ENCODE measurements at regions not wholly inside any gene's neighbourhood (a gene's known extent, or its start where the extent isn't known, plus 50 kb on each side); places are given as distances from the start of the nearest gene placed in this dataset.

GRCh38 chr6:96458771-96459170, 62.8 kb upstream of the UFL1 start:
- POLR2A ChIA-PET, result no interaction called here
- H3K36me3 ChIP-seq (ENCODE audit: control insufficient read depth in 2 of 2, insufficient read depth in 1 of 2, low read length in 2 of 2), result no peaks in the 10 kb centered on the region
- CTCF ChIA-PET, result interaction anchor here (0.6 to 0.8 kb wide), 2 partner anchors 19 to 60 kb away, joined by 3 read pairs; no protein-coding TSS in a partner anchor

More at GRCh38 chr6:96458771-96459170, 62.8 kb upstream of the UFL1 start:
- Histone ChIP-seq H3K4me3 (ENCODE audit: low read depth, low read length) (no peak overlapping the region), H3K9me3 (ENCODE audit: control insufficient read depth, insufficient read depth, low read depth, low read length) (no peaks in the 10 kb centered on the region), H3K27ac (ENCODE audit: extremely low read depth, low read depth, low read length) (no peak overlapping the region), H3K4me1 (ENCODE audit: control insufficient read depth, insufficient read depth, low read length) (no peaks in the 10 kb centered on the region)
- no peak for TF ChIP-seq GFI1B (tag by site-specific recombination; IDR thresholded peaks at IDR 0.05)
- TF ChIP-seq INSM2 (tag by site-specific recombination; IDR thresholded peaks at IDR 0.05), result no peak
- no peak for TF ChIP-seq MYNN (tag by site-specific recombination; IDR thresholded peaks at IDR 0.05; ENCODE audit: borderline replicate concordance)
- TF ChIP-seq ZNF23 (tag by site-specific recombination; IDR thresholded peaks at IDR 0.05; ENCODE audit: borderline replicate concordance), result no peak
- no peak for TF ChIP-seq ZNF639 (tag by site-specific recombination; IDR thresholded peaks at IDR 0.05)
- TF ChIP-seq ZXDB (tag by site-specific recombination; IDR thresholded peaks at IDR 0.05), result no peak
- no peak for TF ChIP-seq ZNF510 (tag by site-specific recombination; IDR thresholded peaks at IDR 0.05; ENCODE audit: insufficient replicate concordance)
- TF ChIP-seq, protein P1, sequence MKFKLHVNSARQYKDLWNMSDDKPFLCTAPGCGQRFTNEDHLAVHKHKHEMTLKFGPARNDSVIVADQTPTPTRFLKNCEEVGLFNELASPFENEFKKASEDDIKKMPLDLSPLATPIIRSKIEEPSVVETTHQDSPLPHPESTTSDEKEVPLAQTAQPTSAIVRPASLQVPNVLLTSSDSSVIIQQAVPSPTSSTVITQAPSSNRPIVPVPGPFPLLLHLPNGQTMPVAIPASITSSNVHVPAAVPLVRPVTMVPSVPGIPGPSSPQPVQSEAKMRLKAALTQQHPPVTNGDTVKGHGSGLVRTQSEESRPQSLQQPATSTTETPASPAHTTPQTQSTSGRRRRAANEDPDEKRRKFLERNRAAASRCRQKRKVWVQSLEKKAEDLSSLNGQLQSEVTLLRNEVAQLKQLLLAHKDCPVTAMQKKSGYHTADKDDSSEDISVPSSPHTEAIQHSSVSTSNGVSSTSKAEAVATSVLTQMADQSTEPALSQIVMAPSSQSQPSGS (tag by site-specific recombination; IDR thresholded peaks at IDR 0.05; ENCODE audit: low read depth), result no peak
- TF ChIP-seq ZNF513 (tag by site-specific recombination; IDR thresholded peaks at IDR 0.05), result no peak
- TF ChIP-seq, protein P2, sequence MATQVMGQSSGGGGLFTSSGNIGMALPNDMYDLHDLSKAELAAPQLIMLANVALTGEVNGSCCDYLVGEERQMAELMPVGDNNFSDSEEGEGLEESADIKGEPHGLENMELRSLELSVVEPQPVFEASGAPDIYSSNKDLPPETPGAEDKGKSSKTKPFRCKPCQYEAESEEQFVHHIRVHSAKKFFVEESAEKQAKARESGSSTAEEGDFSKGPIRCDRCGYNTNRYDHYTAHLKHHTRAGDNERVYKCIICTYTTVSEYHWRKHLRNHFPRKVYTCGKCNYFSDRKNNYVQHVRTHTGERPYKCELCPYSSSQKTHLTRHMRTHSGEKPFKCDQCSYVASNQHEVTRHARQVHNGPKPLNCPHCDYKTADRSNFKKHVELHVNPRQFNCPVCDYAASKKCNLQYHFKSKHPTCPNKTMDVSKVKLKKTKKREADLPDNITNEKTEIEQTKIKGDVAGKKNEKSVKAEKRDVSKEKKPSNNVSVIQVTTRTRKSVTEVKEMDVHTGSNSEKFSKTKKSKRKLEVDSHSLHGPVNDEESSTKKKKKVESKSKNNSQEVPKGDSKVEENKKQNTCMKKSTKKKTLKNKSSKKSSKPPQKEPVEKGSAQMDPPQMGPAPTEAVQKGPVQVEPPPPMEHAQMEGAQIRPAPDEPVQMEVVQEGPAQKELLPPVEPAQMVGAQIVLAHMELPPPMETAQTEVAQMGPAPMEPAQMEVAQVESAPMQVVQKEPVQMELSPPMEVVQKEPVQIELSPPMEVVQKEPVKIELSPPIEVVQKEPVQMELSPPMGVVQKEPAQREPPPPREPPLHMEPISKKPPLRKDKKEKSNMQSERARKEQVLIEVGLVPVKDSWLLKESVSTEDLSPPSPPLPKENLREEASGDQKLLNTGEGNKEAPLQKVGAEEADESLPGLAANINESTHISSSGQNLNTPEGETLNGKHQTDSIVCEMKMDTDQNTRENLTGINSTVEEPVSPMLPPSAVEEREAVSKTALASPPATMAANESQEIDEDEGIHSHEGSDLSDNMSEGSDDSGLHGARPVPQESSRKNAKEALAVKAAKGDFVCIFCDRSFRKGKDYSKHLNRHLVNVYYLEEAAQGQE (tag by site-specific recombination; IDR thresholded peaks at IDR 0.05), result no peak
- TF ChIP-seq ZNF121 (tag by site-specific recombination; IDR thresholded peaks at IDR 0.05), result no peak
- no peak for TF ChIP-seq GLI4 (tag by site-specific recombination; IDR thresholded peaks at IDR 0.05)
- TF ChIP-seq, protein P3, sequence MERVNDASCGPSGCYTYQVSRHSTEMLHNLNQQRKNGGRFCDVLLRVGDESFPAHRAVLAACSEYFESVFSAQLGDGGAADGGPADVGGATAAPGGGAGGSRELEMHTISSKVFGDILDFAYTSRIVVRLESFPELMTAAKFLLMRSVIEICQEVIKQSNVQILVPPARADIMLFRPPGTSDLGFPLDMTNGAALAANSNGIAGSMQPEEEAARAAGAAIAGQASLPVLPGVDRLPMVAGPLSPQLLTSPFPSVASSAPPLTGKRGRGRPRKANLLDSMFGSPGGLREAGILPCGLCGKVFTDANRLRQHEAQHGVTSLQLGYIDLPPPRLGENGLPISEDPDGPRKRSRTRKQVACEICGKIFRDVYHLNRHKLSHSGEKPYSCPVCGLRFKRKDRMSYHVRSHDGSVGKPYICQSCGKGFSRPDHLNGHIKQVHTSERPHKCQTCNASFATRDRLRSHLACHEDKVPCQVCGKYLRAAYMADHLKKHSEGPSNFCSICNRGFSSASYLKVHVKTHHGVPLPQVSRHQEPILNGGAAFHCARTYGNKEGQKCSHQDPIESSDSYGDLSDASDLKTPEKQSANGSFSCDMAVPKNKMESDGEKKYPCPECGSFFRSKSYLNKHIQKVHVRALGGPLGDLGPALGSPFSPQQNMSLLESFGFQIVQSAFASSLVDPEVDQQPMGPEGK (tag by site-specific recombination; IDR thresholded peaks at IDR 0.05), result no peak
- no peak for TF ChIP-seq ZNF214 (tag by site-specific recombination; IDR thresholded peaks at IDR 0.05; ENCODE audit: borderline replicate concordance)
- no peak for TF ChIP-seq ZNF600 (tag by site-specific recombination; IDR thresholded peaks at IDR 0.05)
- TF ChIP-seq ZNF248 (tag by site-specific recombination; IDR thresholded peaks at IDR 0.05), result no peak
- TF ChIP-seq ZNF677 (tag by site-specific recombination; IDR thresholded peaks at IDR 0.05), result no peak
- no peak for TF ChIP-seq KLF10 (tag by site-specific recombination; IDR thresholded peaks at IDR 0.05)

All from HEK293 (cell line).